ENCODE measurements at regions not wholly inside any gene's neighbourhood (a gene's known extent, or its start where the extent isn't known, plus 50 kb on each side); places are given as distances from the start of the nearest gene placed in this dataset.

DNA sequence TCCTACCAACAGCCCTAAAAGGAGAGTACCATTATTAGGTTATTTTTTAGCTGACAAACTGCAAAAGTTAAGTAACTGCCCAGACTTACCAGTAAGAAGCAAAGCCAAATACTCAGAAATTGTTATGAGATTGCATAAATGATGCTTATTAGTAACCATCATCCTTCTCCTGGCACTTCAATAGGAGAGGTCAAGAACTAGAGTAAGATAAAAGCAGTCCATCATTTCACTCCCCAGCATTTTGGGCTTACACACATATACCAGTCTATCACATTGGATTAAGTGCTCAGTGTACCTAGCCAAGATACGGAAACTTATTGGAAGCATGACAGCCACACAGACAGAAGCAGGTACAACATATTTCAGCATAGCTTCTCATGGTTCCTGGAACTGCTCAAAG is 142.8 kb upstream of the EGR2 start:
- TF ChIP-seq FOS (IDR thresholded peaks at IDR 0.05; ENCODE audit: low read depth, low read length), result no peak
- TF ChIP-seq, protein P1, sequence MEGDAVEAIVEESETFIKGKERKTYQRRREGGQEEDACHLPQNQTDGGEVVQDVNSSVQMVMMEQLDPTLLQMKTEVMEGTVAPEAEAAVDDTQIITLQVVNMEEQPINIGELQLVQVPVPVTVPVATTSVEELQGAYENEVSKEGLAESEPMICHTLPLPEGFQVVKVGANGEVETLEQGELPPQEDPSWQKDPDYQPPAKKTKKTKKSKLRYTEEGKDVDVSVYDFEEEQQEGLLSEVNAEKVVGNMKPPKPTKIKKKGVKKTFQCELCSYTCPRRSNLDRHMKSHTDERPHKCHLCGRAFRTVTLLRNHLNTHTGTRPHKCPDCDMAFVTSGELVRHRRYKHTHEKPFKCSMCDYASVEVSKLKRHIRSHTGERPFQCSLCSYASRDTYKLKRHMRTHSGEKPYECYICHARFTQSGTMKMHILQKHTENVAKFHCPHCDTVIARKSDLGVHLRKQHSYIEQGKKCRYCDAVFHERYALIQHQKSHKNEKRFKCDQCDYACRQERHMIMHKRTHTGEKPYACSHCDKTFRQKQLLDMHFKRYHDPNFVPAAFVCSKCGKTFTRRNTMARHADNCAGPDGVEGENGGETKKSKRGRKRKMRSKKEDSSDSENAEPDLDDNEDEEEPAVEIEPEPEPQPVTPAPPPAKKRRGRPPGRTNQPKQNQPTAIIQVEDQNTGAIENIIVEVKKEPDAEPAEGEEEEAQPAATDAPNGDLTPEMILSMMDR (conservative IDR thresholded peaks at IDR 0.05; ENCODE audit: low read depth, low read length), result no peak

Data from IMR-90 (cell line).